Fibroblast of upper back skin (primary cell): ENCODE measurements at regions not wholly inside any gene's neighbourhood (a gene's known extent, or its start where the extent isn't known, plus 50 kb on each side); places are given as distances from the start of the nearest gene placed in this dataset.
A peak's percentile ranks its signal among the peaks of the same experiment; 100 is the strongest.
"Not testable (repeated sequence)": the region's sequence is repeated elsewhere in the genome, so short reads cannot be mapped to it uniquely, and the experiment has no call there.

Experiments used
- DNase-seq: peaks from one replicate; pipeline ENCODE4 v3.0.0-alpha.2; 2013

- DNase-seq = no peak
Measured at GRCh38 chr3:73228959-73229358, 167.5 kb downstream of the EBLN2 start.

GRCh38 chr3:73234354-73235014 lies 173.0 kb downstream of the EBLN2 start:
- no peak for DNase-seq

- no peak for DNase-seq
Measured at GRCh38 chr3:73235768-73236167, 174.3 kb downstream of the EBLN2 start.

GRCh38 chr3:73236867-73237266 lies 175.4 kb downstream of the EBLN2 start:
- DNase-seq = no peak

DNA sequence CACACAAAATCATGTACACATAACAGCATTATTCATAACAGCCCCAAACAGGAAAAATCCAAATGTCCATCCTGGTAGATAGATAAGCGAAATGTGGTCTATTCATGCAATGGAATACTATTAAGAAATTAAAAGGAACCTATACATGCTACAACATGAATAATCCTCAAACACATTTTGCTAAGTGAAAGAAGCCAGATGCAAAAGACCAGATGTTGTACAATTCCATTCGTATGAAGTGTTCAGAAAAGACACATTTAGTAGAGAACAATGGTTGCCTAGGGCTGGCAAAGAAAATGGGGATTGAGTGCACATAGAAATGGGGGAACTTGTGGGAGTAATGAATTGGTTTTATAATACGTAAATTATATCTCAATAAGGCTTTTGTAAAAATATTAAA lies 182.3 kb downstream of the EBLN2 start:
- no peak for DNase-seq

- DNase-seq = no peak
Measured at GRCh38 chr3:73245459-73245858, 184.0 kb downstream of the EBLN2 start.

- DNase-seq = no peak
Measured at GRCh38 chr3:73249047-73249446, 187.6 kb downstream of the EBLN2 start.

- DNase-seq = no peak
Measured at GRCh38 chr3:73254062-73254461, 192.6 kb downstream of the EBLN2 start.

DNA sequence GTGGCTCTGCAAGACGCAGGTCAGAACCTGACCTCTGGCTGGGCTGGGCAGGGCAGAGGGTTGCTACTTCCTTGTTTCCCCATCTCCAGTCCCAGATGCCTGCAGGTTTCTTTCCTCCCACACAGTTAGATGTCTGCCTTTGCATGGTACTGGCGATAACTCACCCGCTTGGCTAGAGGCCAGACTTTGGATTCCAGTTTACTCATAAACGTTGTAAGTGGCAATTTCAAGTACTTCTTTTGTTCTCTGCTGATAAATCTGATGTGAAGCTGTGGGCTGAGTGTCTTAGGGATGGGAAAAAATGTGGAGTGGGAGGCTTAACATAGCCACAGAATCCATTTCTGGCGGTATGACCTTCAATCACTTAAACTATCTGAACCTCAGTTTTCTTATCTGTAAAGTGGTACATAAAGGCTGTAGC lies 194.2 kb downstream of the EBLN2 start:
- peak; percentile 57 for DNase-seq

- DNase-seq = no peak
Measured at GRCh38 chr3:73257186-73257585, 195.7 kb downstream of the EBLN2 start.

DNA sequence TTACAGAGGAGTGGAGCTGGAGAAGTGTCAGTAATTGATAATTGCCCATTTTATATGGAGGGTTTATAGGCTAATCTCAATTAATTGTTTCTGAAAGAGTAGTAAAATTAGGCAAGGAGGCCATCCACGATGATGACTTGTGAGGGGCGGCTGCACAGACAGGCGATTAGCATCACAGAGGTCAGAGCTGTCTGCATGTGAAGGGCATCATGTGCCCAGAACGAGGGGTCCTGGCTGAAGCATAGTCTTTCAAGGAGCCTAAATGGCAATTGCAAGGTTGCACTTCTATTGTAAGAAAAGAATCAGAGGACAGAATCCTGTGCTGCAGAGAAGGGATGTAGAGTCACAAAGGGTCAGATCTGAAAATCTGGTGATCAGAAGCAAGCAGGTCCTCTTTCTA lies 196.6 kb downstream of the EBLN2 start:
- no peak for DNase-seq

DNA sequence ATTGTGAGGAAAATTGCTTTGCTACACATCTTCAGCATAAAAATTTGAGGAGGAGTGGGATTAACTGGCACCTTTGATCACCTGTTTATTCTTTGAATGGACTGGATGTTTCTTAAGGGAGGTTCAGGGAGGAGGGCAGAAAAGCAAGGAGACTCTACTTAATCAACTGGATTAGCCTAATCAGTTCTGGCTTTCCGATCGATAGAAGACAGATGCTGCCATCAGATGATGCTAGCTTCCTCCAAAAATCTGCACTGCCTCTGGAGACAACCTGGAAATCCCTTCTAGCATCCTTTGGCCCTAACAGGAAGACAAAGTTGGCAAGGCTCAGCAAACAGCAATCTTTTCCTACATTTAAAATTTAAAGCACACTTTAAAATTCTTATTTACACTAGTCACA lies 197.8 kb downstream of the EBLN2 start:
- DNase-seq = no peak

DNA sequence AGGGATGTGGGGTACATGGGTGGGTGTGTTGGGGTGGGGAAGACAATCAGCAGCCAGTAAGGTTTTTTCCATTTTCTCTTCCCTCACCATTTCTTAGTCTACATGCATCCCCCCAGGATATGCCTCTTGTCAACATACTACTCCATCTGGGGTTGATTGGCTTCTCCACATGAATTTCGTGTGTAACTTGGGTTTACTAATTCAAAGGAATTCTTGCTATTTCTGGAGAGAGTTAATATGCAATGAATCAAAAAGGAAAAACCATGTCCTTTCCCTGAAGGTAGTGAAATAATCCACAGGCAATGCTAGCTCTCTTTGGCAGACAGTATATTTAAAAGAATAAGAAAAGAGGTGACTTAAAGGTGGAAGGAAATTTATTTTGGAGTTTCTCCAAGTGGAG lies 198.4 kb downstream of the EBLN2 start:
- peak; percentile 76 for DNase-seq

DNA sequence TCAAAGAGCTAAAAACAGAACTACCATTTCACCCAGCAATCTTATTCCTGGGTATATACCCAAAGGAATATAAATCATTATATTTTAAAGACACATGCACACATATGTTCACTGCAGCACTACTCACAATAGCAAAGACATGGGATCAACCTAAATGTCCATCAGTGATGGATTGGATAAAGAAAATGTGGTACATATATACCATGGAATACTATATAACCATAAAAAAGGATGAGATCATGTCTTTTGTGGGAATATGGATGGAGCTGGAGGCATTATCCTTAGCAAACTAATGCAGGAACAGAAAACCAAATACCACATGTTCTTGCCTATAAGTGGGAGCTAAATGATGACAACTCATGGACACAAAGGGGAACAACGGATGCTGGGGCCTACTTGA lies 205.1 kb downstream of the EBLN2 start:
- not testable (repeated sequence) for DNase-seq

- DNase-seq = not testable (repeated sequence)
Measured at GRCh38 chr3:73269126-73269525, 207.7 kb downstream of the EBLN2 start.

- DNase-seq = peak; percentile 9
Measured at GRCh38 chr3:73270839-73271483, 209.5 kb downstream of the EBLN2 start.

GRCh38 chr3:73273341-73273740 lies 211.9 kb downstream of the EBLN2 start:
- DNase-seq = no peak

GRCh38 chr3:73280746-73281145 lies 219.3 kb downstream of the EBLN2 start:
- no peak for DNase-seq

DNA sequence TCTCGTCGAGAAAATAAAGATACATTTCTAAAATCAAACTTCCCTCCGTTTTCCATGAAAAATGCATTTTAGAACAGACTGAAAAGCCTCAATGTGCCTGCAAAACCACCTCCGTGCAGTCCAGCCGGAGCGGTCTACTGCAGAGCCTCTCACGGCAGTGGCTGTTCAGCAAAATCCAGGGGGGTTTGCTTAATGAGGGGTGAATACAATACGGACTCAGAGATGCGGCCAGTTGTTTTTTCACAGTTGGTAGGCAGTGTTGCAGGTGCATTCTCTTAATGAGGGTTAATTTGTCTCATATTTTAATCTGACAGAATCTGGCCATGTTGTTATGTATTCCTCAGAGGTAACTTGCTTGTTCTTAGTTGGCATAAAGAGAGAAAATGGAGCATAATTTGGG lies 223.0 kb downstream of the EBLN2 start:
- DNase-seq = no peak

GRCh38 chr3:73291541-73291940 lies 230.1 kb downstream of the EBLN2 start:
- DNase-seq = no peak

DNA sequence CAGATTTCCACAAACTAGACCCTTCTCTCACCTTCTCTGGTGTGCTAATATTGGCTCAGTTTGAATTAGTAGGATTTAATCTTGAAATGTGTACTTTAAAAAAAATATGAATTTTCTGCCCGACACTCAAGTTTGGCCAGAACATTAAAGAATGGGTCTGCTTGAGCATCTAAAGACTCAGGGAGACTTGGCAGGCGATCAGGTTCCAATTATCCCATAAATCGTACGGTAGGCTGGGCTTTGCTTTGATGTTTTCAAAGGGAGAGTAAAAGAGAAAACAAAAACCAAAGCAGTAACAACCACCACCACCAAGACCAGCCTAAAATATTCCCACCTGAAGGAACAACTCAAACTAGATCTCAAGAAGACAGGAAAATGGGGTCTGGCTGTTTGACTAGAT lies 230.8 kb downstream of the EBLN2 start:
- DNase-seq = no peak

- no peak for DNase-seq
Measured at GRCh38 chr3:73294537-73294936, 233.1 kb downstream of the EBLN2 start.

DNA sequence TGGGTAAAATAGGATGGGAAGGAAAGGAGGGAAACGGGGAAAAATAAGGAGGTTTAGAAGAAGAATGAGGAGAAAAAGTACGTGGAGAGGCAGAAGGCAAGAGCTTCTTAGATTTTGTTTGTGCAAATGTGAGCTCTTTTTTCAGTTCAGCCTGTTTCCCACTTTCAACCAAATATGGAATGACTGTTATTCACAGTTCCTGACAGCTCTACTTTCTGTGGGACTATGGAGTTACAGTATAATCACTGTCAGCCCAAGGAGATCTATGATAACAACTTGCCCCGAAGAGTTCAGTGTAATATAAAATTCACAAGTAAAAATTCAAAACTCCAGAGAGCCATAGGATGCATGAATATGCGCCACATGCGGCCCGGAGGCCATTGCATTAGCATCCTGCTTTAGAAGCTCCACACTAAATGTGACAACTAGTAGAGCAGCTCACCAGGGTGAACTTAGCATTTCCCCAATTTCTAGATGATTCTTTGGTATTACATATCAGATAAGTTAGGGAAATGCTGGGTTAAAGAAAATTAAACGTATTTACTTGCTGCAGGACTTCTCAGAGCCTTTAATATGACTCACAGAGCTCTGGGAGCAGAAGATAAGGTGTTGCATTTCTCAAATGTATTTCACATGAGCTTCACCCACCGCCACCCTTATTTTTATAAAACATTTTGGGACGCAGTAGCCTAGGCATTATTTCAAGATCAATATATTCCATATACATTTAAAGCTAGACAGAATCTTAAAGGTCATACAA lies 234.6 kb downstream of the EBLN2 start:
- no peak for DNase-seq

DNA sequence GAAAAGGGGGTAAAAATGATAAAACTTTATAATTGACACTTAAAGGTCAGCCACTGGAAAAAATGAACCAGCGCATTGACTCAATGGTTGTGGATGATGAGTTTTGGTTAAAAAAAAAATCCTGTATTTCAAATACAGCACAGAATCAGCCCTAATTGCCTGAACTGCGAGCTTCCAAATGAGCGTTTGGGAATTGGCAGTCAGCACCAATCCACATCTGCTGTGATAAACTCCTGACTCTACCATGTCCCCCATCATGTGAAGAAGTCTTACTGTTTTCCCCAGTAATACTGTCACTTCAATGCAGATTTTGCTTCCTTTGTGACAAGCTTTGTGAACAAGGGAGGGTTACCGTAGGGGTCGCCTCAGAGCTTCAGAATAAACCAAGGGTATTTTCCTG lies 235.4 kb downstream of the EBLN2 start:
- no peak for DNase-seq
